ENCODE measurements at regions not wholly inside any gene's neighbourhood (a gene's known extent, or its start where the extent isn't known, plus 50 kb on each side); places are given as distances from the start of the nearest gene placed in this dataset.

GRCh38 chr7:138196971-138197896 is 121.0 kb downstream of the AKR1D1 start:
- no peak overlapping the region for H3K27ac ChIP-seq (ENCODE audit: low read depth, low read length)
- H4K20me1 ChIP-seq (ENCODE audit: insufficient read depth, low read length): no peaks in the 10 kb centered on the region
- H3K27ac Mint-ChIP-seq (ENCODE audit: unreplicated experiment): no peak overlapping the region

GRCh38 chr7:138204285-138204981 is 128.2 kb downstream of the AKR1D1 start:
- H3K9me3 ChIP-seq (ENCODE audit: insufficient read depth, low read depth, low read length): no peaks in the 10 kb centered on the region
- no peak for FAIRE-seq
- peaks cover 12% of the 10 kb centered on the region for H3K4me1 Mint-ChIP-seq (ENCODE audit: low read depth, unreplicated experiment)
- peaks cover 5% of the 10 kb centered on the region for H3K4me1 ChIP-seq (ENCODE audit: insufficient read depth, low read length)
- no peaks in the 10 kb centered on the region for H3K79me2 ChIP-seq (ENCODE audit: insufficient read depth, low read length)
- H3K27ac Mint-ChIP-seq (ENCODE audit: unreplicated experiment): peak overlapping the region; percentile 58
- peaks cover 5% of the 10 kb centered on the region for H3K9me3 Mint-ChIP-seq (ENCODE audit: unreplicated experiment)
- no peak overlapping the region for H3K9ac ChIP-seq (ENCODE audit: low read length)
- no peak overlapping the region for H3K4me2 ChIP-seq (ENCODE audit: low read length)
- no peak overlapping the region for H3K4me3 Mint-ChIP-seq (ENCODE audit: unreplicated experiment)
- H3K27me3 Mint-ChIP-seq (ENCODE audit: low read depth, unreplicated experiment): no peaks in the 10 kb centered on the region
- H3K36me3 Mint-ChIP-seq (ENCODE audit: low read depth, unreplicated experiment): no peaks in the 10 kb centered on the region
- no peak overlapping the region for H3K4me3 ChIP-seq (ENCODE audit: insufficient read depth, low read depth, low read length)
- no peaks in the 10 kb centered on the region for H3K27me3 ChIP-seq (ENCODE audit: insufficient read depth, low read length)
- H4K20me1 ChIP-seq (ENCODE audit: insufficient read depth, low read length): no peaks in the 10 kb centered on the region
- no peak overlapping the region for H2AFZ ChIP-seq (ENCODE audit: low read depth, low read length)
- no peak overlapping the region for H3K27ac ChIP-seq (ENCODE audit: low read depth, low read length)
- DNase-seq (ENCODE audit: low read depth): peak; percentile 11
- no peaks in the 10 kb centered on the region for H3K36me3 ChIP-seq (ENCODE audit: insufficient read depth, low read length)
- TF ChIP-seq EZH2 (IDR thresholded peaks at IDR 0.05; ENCODE audit: insufficient read depth, low read length): no peak
- no peak for TF ChIP-seq CTCF (IDR thresholded peaks at IDR 0.05; ENCODE audit: insufficient read depth, low read depth, low read length)

More at GRCh38 chr7:138196971-138197896, 121.0 kb downstream of the AKR1D1 start:
- Histone ChIP-seq H3K27me3 (ENCODE audit: insufficient read depth, low read length) (no peaks in the 10 kb centered on the region), H3K4me3 (ENCODE audit: insufficient read depth, low read depth, low read length) (no peak overlapping the region), H2AFZ (ENCODE audit: low read depth, low read length) (no peak overlapping the region), H3K36me3 (ENCODE audit: insufficient read depth, low read length) (no peaks in the 10 kb centered on the region), H3K9ac (ENCODE audit: low read length) (no peak overlapping the region), H3K9me3 (ENCODE audit: insufficient read depth, low read depth, low read length) (no peaks in the 10 kb centered on the region), H3K4me1 (ENCODE audit: insufficient read depth, low read length) (no peaks in the 10 kb centered on the region), H3K4me2 (ENCODE audit: low read length) (no peak overlapping the region), H3K79me2 (ENCODE audit: insufficient read depth, low read length) (no peaks in the 10 kb centered on the region)
- TF ChIP-seq CTCF (IDR thresholded peaks at IDR 0.05; ENCODE audit: insufficient read depth, low read depth, low read length): no peak
- no peak for TF ChIP-seq EZH2 (IDR thresholded peaks at IDR 0.05; ENCODE audit: insufficient read depth, low read length)
- DNase-seq (ENCODE audit: low read depth): no peak
- H3K27me3 Mint-ChIP-seq (ENCODE audit: low read depth, unreplicated experiment): no peaks in the 10 kb centered on the region
- peaks cover 7% of the 10 kb centered on the region for H3K9me3 Mint-ChIP-seq (ENCODE audit: unreplicated experiment)
- H3K4me1 Mint-ChIP-seq (ENCODE audit: low read depth, unreplicated experiment): peaks cover 9% of the 10 kb centered on the region
- H3K36me3 Mint-ChIP-seq (ENCODE audit: low read depth, unreplicated experiment): no peaks in the 10 kb centered on the region
- no peak overlapping the region for H3K4me3 Mint-ChIP-seq (ENCODE audit: unreplicated experiment)
- no peak for FAIRE-seq

Measured in astrocyte (in vitro differentiated cells and primary cell).